DMS 273 (cell line): ENCODE measurements at regions not wholly inside any gene's neighbourhood (a gene's known extent, or its start where the extent isn't known, plus 50 kb on each side); places are given as distances from the start of the nearest gene placed in this dataset.

Experiments
- DNase-seq: peaks from one replicate; lab custom pipeline; 2025; ENCODE audit not compliant: unreplicated experiment; lab: John Stamatoyannopoulos, UW

DNA sequence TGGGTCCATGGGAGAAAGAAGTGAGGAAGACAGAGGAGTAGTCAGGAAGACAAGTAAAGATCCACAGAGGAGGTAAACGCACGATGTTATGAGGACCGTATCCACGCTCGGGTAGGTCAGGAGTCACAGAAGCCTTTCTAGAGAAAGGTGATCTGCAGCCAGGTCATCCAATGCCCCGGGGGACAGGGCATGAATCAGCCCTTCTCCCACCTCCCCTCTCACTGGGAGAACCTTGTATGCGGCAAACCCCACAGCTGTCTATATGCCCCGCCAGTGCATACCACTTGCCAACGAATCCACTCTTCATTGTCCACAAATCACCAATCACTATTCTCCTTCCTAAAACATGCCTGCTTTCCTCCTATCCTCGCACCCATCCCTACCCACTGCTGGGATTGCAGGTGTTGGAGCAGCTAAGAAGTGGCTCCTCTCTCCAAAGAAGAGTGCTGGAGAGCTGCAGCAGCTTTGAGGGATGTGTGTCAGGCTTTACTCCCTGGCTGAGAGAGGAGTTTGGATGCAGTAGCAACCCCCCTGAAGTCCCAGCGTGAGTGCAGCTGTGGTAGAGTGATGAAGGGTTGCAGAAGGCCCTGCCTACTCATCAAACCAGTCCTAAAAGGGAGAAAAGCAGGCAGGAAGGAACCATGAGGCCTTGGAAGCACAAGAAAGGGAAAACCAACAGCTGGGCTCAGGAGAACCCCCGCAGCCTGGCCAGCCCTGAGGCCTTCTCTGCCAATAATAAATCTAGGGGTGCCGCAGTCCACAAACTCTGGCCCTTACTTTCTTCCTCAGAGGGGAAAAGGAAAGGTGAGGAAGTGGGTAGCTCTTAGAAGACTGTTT lies 102.2 kb upstream of the GADD45A start:
- peak; percentile 21 for DNase-seq

DNA sequence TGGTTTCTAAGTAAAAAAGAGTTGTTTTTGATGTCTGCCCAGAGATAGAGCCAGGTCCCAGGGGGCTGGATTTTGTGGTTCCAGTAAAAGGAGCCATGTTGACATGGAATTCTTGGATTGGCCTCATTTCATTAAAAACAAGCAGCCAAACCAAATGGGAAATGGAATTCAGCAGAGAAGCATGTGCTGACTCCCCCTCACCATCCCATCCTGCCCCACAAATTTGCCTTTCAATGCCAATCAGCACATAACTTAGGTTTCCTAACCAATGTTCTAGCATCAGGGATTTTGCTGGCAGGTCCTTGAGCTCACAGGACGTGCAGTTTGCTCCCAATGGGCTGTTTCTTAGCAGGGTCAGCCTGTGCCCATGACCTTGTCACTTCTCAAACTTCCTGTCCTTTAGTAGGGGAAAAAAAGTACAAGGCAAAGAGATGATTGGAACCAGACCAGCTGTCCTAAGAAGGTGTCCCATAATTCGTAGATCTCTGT lies 101.5 kb upstream of the GADD45A start:
- DNase-seq = no peak

DNA sequence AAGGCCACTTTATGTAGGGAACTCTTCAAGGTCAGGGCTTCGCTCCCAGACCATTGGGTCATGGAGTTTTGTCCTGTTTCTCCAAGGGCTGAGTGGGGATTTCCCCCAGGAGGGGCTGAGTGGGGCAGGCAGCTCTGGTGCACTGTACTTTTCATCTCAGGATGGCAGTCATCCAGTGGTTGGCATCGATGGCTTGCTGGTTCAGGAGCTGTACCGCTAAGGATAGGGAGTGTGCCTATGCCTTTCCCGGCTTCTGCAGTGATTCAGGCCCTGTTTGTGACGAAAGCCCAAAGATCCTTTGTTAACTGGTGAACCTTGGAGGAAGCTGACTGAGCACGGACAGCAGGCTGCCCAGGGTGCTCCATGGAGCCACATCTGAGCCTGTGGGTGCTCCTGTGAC lies 100.1 kb upstream of the GADD45A start:
- DNase-seq = no peak

DNA sequence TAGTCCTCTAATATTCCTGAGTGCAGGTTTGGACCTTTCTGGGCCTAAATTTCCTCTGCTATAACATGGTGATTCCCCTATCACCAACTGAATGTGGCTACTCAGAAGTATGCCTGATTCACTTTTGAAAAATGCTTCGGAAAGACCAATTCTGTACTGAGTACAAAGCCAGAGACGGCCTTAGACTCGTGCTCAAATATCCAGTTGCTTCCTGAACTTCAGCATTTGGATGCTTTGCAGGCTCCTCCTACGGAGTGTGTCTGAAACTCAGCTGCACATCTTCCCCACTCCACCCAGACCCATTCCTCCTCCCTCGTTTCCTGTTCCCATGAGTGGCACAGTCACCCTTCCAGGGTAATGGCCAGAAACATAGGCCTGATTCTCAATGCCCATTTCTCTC lies 98.4 kb upstream of the GADD45A start:
- DNase-seq = no peak

DNA sequence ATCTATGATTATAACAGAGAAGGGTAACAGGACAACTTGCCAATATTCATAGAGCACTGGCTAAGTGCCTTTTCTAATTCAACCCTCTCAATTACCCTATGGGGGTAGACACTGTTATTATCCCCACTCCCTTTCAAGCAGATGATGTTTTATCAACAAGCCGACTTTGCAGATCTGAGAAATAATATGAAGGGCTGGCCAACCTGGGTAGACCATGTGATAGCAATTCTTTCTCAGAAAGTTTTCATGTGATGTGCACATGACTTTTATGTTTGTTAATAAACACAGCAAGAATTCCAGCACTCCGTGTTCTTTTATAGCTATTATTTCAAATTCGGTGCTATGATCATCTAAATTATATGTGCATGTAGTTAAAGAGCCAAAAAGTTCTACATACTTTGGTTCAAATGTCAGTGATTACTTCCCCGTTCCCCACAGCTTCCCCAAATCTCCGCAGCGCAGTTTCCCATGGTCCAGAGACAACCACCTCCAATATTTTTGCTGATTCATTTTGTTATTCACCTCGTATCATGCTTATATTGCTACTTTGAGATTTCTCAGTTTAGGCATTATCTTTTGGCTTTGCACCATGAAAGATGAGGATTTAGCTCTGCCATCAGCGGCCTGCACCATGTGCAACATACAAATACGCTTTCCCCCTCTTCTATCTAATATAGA lies 96.7 kb upstream of the GADD45A start:
- no peak for DNase-seq

DNA sequence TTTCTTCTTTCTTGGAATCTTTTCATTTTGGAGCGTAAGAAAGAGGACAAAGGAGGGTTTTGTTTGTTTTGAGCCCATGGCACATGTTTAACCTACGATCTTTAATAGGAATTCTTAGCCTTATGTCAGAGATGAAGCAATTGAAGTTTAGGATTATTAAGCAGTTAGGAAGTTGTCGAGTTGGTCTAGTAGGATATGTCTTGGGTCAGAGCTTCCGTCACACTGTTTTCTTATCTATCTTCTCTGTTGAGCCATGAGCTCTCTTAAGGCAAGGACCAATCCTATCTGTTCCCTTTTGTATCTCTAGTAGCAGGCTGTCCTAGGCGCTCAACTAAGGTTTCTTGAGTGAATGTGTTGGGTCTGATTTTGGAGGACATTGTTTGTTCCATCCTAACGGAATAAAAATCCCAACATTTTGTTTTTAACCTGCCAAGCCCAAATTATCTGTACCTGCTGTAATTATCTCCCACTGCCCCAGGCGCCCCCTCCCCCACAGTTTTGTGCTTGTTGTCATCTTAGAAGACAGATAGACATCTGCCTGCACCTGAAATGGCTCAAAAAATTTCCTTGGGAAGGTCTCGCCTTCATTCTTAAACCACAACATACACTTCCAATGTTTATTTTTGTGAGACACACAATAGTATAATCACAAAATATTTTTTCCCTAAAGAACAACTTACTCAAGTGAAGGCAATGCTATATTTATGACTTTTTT lies 95.3 kb upstream of the GADD45A start:
- DNase-seq = no peak

DNA sequence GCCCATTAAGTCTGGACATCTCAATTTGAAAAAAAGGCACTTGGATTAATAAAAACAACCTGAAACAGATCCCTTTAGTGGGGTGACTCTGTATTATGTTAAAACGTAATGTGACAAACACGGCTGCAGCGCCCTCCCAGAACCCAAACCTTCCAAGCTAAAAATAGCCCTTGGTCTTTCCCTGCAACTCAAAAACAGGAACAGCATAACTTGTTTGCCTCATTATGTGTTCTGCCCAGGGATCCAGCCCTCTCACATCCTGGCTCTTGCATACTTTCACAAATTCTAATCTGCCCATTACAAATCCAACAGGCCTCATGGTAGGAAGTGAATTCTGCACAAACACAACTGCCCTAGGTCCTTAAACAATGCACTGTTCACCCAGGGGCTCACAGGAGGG lies 94.7 kb upstream of the GADD45A start:
- DNase-seq = peak; percentile 20

DNA sequence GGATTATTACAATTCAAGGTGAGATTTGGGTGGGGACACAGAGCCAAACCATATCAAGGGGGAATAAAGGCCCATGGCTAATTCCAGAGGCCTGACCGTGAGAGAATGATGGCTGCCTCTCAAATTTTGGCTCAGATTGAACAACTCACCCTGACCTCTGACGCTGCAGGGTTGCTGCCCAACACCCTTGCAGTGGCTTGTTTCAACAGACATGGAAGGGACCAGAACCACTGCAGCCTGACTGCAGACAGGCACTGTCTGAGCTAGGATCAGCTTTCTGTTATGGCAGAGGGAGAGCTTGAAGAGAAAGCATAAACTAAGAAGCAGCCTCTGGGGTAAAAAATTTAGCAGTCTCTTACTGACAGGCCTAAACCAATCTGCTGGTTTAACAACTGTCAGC lies 90.2 kb upstream of the GADD45A start:
- DNase-seq = no peak

DNA sequence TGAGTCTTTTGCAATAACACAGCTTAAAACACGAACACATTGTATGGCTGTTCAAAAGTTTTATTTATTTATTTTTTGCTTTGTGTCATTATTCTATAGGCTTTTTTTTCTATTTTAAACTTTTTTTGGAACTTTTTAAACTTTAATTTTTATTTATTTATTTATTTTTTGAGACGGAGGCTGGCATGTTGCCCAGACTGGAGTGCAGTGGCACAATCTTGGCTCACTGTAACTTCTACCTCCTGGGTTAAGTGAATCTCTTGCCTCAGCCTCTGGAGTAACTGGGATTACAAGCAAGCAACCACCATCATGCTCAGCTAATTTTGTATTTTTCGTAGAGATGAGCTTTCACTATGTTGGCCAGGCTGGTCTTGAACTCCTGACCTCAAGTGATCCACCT lies 88.3 kb upstream of the GADD45A start:
- no peak for DNase-seq

DNA sequence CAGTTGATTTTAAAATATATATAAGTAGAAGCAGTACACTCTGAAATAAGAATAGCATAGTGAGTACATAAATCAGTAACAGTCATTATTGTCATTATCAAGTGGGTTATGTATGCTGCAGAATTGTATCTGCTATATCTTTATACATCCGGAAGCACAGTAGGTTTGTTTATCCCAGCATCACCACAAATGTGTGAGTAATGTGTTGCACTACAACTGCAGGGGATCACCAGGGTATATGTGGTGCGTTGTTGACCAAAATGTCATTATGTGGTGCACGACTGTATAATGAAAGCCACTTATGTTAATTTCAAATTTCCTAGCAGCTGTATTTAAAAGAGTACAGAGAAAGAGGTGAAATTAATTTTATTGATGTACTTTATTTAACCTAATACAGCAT lies 87.7 kb upstream of the GADD45A start:
- DNase-seq = no peak

DNA sequence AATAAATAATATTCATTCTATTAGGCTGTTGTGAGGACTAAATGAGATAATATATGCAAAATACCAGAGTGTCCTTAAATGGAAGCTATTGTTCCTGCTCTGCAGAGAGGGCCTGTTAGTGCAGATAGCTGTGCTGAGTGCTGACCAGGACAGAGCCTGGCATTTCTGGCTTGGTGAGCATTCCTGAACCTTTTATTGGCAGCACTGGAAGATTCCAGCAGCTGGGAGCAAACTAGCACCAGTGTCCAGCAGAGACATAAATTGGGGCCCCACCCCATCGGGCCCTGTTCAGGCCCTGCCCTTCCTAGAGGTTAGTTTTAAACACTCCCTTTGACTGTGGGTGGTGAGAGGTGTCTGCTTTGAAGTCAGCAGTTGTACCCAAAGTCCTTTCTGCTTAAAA lies 85.9 kb upstream of the GADD45A start:
- no peak for DNase-seq

DNA sequence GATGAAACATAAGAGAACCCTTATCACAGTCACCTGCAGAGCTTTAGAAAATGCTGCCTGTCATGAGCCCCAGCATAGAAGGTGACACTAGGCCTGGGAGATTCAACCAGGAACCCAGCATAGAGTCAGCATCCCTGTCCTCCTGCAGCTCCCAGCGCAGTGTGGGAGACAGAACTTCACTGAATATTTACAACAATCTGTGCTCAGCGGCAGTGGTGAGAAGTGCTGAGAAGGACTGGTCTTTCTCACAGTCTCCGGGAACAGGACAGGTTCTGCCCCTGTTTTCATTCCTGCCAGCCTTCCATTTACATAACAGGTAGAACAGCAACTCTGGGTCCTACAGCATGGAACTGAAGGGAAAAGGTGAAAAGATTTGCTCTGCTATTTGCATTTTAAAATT lies 83.5 kb upstream of the GADD45A start:
- DNase-seq = no peak

DNA sequence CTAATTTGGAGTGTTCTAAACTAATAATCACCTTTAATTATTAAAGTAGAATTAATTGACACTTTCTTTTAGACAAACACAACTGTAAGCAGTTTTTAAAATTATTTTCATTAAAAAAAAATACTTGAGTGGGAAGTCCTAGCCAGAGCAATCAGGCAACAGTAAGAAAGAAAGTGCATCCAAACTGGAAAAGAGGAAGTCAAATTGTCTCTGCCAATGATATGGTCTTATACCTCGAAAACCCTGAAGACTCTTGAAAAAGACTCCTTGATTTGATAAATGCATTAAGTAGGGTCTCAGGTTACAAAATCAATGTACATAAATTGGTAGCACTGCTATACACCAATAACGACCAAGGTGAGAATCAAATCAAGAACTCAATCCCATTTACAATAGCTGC lies 83.0 kb upstream of the GADD45A start:
- DNase-seq = no peak

DNA sequence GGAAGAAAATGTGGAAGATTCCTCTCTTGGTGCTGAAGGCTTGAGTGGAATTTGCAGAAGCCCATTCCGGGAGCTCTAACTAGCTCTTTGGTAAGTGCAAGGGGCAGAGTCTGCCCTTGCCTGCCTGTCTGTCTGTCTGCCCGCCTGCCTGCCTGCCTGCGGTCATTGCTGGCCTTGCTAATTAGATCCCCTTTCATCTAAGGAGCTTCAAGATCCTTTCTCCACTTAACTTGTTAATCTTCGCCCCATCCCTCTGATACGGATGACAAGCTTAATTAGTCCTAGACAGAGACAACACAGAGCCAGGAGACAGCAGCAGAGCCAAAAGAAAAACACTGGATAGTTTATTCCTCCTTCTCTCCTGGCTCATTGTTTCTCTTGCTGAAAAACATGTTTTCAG lies 80.2 kb upstream of the GADD45A start:
- no peak for DNase-seq

DNA sequence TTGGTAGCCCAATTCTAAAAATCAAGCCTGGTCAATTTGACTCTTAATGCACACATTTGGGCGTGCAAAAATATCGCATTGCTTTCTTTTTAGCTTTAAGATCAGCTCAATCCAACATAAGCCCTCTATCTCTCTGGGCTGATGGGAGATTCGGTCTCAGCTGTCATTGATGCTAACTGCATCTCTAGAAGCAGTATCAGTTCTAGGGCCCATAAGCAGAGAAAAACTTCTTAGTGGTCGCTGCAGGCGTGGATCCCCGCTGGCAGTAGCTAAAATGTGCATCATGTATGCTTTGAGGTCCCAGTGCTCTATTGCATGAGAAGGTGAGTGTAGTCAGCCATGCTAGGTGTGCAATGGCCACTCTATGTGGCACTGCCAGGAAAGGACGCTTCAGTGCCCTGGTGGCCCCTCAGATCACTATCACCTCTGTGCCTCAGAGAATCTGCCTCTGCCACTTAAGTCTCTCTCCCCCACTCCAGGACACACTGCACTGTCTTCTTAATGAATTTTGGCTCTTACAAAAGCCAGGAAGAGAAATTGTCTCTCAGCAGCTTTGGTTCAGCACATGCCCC lies 79.7 kb upstream of the GADD45A start:
- no peak for DNase-seq

DNA sequence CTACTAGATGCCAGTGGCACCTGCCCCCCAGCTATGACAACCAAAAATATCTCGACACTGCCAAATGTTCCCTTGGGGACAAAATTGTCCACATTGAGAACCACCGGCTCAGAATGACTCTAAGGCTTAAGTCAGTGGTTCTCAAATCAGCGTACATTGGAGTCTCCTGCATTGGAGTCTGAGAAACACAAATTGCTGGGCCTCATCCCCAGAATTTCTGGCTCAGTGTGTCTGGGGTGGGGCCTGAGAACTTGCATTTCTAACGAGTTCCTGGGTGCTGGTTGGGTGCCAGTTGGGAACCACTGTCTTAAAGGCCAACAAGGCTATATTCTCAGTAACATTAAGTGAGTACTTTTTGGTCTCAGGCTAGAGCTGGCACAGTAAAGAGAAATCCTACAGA lies 77.7 kb upstream of the GADD45A start:
- no peak for DNase-seq

DNA sequence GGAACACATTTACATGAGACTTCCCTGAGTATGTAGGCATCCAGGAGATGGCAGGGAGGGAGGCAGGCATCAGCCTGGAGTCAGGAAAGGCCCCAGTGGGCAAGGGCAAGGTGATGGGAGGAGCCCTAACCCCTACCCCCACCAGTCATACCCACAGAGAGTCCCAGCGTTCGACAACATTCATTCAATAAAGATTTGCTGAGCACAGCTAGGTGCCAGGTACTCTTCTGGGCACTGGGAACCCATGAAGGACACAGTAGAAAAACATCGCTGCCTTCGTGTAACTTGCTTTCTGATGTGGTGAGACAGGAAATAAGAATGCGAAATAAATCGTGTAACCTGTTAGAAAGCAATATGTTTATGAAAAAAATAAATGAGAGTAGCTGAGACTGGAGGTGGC lies 77.3 kb upstream of the GADD45A start:
- no peak for DNase-seq

DNA sequence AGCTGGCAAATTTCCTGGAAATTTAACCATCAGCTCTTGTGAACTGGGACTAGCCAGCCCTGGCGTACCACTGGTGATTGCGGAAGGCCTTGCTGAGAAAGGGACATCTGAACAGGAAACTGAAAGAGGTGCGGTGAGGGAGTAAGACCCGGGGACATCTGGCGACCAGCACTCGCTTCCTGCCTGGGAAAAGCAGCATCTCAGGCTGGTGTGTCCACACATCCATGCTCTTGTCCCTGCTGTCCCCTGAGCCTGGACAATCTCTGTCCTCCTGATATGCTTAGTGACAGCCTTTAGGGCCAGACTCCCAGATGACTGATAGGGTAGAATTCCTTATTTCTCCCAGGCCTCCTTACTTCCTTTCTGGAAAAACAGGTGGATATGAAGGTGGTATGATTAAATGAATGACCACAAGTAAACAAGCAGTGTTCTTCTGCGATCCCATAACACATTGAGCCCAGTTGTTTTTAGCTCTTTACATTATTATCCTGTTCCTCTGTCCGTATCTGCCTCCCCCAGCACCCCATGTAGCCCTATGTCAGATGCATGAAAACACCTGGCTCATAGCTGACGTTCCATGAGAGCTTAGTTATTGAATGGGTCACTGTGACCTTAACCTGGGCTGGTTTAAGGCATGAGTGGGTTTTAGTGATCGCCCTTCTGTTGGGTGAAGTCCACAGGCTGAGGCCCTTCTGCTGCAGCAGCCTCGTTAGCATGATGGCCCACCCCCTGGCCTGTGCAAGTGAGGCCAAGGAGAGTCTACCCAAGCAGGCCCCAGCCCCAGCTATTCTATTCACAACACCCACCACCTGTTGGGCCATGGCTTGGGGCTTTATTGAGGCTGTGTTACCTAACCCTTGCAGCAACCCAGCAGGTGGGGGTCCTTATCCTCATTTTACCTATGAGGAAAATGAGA lies 76.1 kb upstream of the GADD45A start:
- no peak for DNase-seq

DNA sequence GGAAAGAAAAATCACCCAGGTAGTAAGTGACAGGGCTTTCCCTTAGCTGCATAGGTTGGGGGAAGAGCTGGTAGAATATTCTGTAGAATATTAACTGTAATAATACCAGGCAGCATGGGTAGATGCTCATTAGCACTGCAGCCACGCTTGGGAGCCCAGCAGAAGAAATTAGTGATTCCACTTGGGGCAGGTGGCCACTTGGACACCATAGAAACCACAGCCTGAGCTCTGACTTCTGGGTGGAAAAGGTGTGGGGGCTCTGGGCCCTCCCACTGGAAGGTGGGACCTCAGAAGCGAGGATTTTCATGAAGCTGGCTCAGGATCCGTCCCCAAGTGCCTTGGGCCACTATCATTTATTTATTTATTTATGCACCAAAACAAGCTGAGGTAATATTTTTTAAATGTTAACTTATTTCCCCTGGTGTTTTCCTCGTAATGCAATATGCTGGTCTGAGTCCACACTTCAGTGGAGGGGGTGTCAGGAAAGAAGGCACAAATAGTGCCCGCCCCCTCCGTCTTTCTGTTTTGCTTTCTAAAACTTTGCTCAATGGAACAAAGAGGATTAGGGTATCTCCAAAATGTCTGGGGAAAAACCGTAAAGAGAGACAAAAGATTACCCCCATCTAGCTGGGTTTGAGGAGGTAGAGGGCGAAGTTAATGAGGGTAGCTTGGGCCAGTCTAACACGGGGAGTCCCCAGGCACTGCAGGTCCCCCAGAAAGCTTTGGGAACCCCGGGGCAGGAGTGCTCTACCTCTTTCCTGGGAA lies 75.2 kb upstream of the GADD45A start:
- DNase-seq = no peak

DNA sequence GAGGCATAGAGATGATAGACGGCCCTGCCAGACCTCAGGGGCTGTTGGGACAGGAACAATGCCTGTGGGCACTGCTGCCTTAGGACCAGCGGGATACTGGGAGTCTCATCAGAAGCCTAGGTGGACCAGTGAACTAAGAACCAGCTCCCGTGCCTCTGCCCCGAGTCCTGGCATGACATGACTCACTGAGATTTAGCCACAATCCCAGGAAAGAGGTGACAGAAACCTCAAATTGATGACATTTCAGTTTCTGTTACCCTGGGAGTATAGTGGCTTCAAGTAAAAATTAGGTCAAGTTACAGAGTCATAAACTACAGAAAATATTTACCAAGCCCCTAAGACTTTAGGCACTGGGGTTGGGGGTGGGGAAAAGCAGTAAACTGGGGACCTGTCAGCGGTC lies 74.6 kb upstream of the GADD45A start:
- no peak for DNase-seq
